H9 (cell line): ENCODE measurements at regions not wholly inside any gene's neighbourhood (a gene's known extent, or its start where the extent isn't known, plus 50 kb on each side); places are given as distances from the start of the nearest gene placed in this dataset.

ENCODE experiments used
- DNase-seq: peaks from one replicate; pipeline ENCODE4 v3.0.0-alpha.2; 2017
- H2AFZ ChIP-seq: one replicate; pipeline ENCODE4 v1.6.1; 2013; ENCODE audit warnings: mild to moderate bottlenecking, low read length, control low read depth, moderate library complexity
- H2AK5ac ChIP-seq: 2 replicates; pipeline ENCODE4 v1.6.1; 2013; ENCODE audit warnings: low read length, control low read depth, mixed read lengths; ENCODE audit not compliant: insufficient read length
- H2BK120ac ChIP-seq: one replicate; pipeline ENCODE4 v1.6.1; 2013; ENCODE audit warnings: low read depth, mild to moderate bottlenecking, low read length, control low read depth, inconsistent platforms; ENCODE audit not compliant: poor library complexity, severe bottlenecking
- H2BK12ac ChIP-seq: 2 replicates; pipeline ENCODE4 v1.6.1; 2013; ENCODE audit warnings: low read length, control low read depth, mixed read lengths, low read depth; ENCODE audit not compliant: insufficient read length
- H2BK15ac ChIP-seq: 2 replicates; pipeline ENCODE4 v1.6.1; 2013; ENCODE audit warnings: low read depth, low read length, control low read depth
- H2BK20ac ChIP-seq: one replicate; pipeline ENCODE4 v1.6.1; 2013; ENCODE audit warnings: low read depth, mild to moderate bottlenecking, low read length, control low read depth, inconsistent platforms; ENCODE audit not compliant: poor library complexity, severe bottlenecking
- H2BK5ac ChIP-seq: 2 replicates; pipeline ENCODE4 v1.6.1; 2013; ENCODE audit warnings: low read length, control low read depth, mixed read lengths; ENCODE audit not compliant: insufficient read length
- H3K14ac ChIP-seq: 2 replicates; pipeline ENCODE4 v1.6.1; 2013; ENCODE audit warnings: low read length, control low read depth; ENCODE audit not compliant: insufficient read depth
- H3K18ac ChIP-seq: 2 replicates; pipeline ENCODE4 v1.6.1; 2013; ENCODE audit warnings: low read depth, mild to moderate bottlenecking, mixed read lengths, low read length, control low read depth; ENCODE audit not compliant: insufficient read length
- H3K23ac ChIP-seq: 2 replicates; pipeline ENCODE4 v1.6.1; 2013; ENCODE audit warnings: low read length, control low read depth, mixed read lengths, low read depth; ENCODE audit not compliant: insufficient read length
- H3K23me2 ChIP-seq: 2 replicates; pipeline ENCODE4 v1.6.1; 2013; ENCODE audit warnings: low read depth, mild to moderate bottlenecking, mixed read lengths, low read length, control low read depth; ENCODE audit not compliant: insufficient read length, poor library complexity, severe bottlenecking
- H3K27ac ChIP-seq: 2 replicates; pipeline ENCODE4 v1.5.1; 2013; ENCODE audit warnings: low read length, control low read depth, mixed read lengths, low read depth; ENCODE audit not compliant: insufficient read length
- H3K27me3 ChIP-seq: 2 replicates; pipeline ENCODE4 v1.6.1; 2013; ENCODE audit warnings: low read length, control low read depth, inconsistent platforms; ENCODE audit not compliant: insufficient read depth
- H3K4ac ChIP-seq: 2 replicates; pipeline ENCODE4 v1.6.1; 2013; ENCODE audit warnings: low read depth, mild to moderate bottlenecking, control low read depth, inconsistent platforms, low read length, moderate library complexity
- H3K4me1 ChIP-seq: 2 replicates; pipeline ENCODE4 v1.6.1; 2013; ENCODE audit warnings: low read length, control low read depth, inconsistent platforms; ENCODE audit not compliant: insufficient read depth
- H3K4me2 ChIP-seq: 2 replicates; pipeline ENCODE4 v1.6.1; 2013; ENCODE audit warnings: low read length, control low read depth, mixed read lengths; ENCODE audit not compliant: insufficient read length, insufficient read depth
- H3K56ac ChIP-seq: 2 replicates; pipeline ENCODE4 v1.6.1; 2013; ENCODE audit warnings: low read depth, mild to moderate bottlenecking, mixed read lengths, low read length, control low read depth; ENCODE audit not compliant: insufficient read length
- H3K79me1 ChIP-seq: 2 replicates; pipeline ENCODE4 v1.6.1; 2013; ENCODE audit warnings: low read depth, mild to moderate bottlenecking, moderate library complexity, low read length, control low read depth, inconsistent platforms; ENCODE audit not compliant: insufficient read depth, poor library complexity, severe bottlenecking
- H3K79me2 ChIP-seq: 2 replicates; pipeline ENCODE4 v1.6.1; 2013; ENCODE audit warnings: low read length, control low read depth, inconsistent platforms; ENCODE audit not compliant: insufficient read depth
- H3K9ac ChIP-seq: 2 replicates; pipeline ENCODE4 v1.6.1; 2013; ENCODE audit warnings: low read length, control low read depth, mixed read lengths; ENCODE audit not compliant: insufficient read length; ENCODE audit errors: extremely low read depth
- H3K9me3 ChIP-seq: one replicate; pipeline ENCODE4 v1.6.1; 2013; ENCODE audit warnings: low read depth, low read length, inconsistent platforms; ENCODE audit not compliant: control insufficient read depth
- H3T11ph ChIP-seq: one replicate; pipeline ENCODE4 v1.6.1; 2013; ENCODE audit warnings: mild to moderate bottlenecking, low read length, control low read depth, inconsistent platforms
- H4K20me1 ChIP-seq: one replicate; pipeline ENCODE4 v1.6.1; 2013; ENCODE audit not compliant: control insufficient read depth, insufficient read length, insufficient read depth
- H4K5ac ChIP-seq: 2 replicates; pipeline ENCODE4 v1.6.1; 2013; ENCODE audit warnings: low read depth, mild to moderate bottlenecking, mixed read lengths, low read length, control low read depth; ENCODE audit not compliant: insufficient read length
- H4K8ac ChIP-seq: replicated peaks from 2 replicates; pipeline ENCODE4 v1.6.1; 2013; ENCODE audit warnings: low read length, control low read depth, mixed read lengths, low read depth; ENCODE audit not compliant: insufficient read length
- H4K91ac ChIP-seq: 2 replicates; pipeline ENCODE4 v1.6.1; 2013; ENCODE audit warnings: low read depth, mild to moderate bottlenecking, moderate library complexity, mixed read lengths, low read length, control low read depth; ENCODE audit not compliant: insufficient read length
- H3K27ac Mint-ChIP-seq, 3 experiments: 2 replicates in 2 of 3; 3 replicates in 1 of 3; pipeline ENCODE4 v1.8.0; 2020 to 2021; ENCODE audit warnings: mixed read lengths in 3 of 3, mild to moderate bottlenecking in 1 of 3, moderate library complexity in 1 of 3
- H3K27me3 Mint-ChIP-seq: 2 replicates; pipeline ENCODE4 v1.8.0; 2021; ENCODE audit warnings: low read depth, mild to moderate bottlenecking, moderate library complexity, mixed read lengths
- H3K36me3 Mint-ChIP-seq, 3 experiments: 2 replicates in 2 of 3; 3 replicates in 1 of 3; pipeline ENCODE4 v1.8.0; 2020 to 2021; ENCODE audit warnings: low read depth in 3 of 3, mixed read lengths in 3 of 3; ENCODE audit not compliant: insufficient read depth in 1 of 3
- H3K4me1 Mint-ChIP-seq, 2 experiments: 2 replicates each; pipeline ENCODE4 v1.8.0; 2020; ENCODE audit warnings: mixed read lengths in 2 of 2
- H3K4me3 Mint-ChIP-seq, 2 experiments: 2 replicates in 1 of 2; 3 replicates in 1 of 2; pipeline ENCODE4 v1.8.0; 2020 to 2021; ENCODE audit warnings: mild to moderate bottlenecking in 2 of 2, mixed read lengths in 2 of 2, moderate library complexity in 1 of 2
- H3K9me3 Mint-ChIP-seq, 2 experiments: 2 replicates in 1 of 2; 3 replicates in 1 of 2; pipeline ENCODE4 v1.8.0; 2020; ENCODE audit warnings: mild to moderate bottlenecking in 2 of 2, mixed read lengths in 2 of 2, moderate library complexity in 1 of 2
- CTCF ChIP-seq: fragments of 200-600 bp; sonication (generic); conservative IDR thresholded peaks from 3 replicates; pipeline ENCODE4 v1.8.0; 2021; ENCODE audit warnings: antibody characterized with exemption, mild to moderate bottlenecking
- WGBS: extraction: QIAGEN DNeasy Blood & Tissue Kit; methylation state at CpG from one replicate; pipeline ENCODE4 v1.1.7; 2013; ENCODE audit warnings: missing lambda C conversion rate, low lambda C conversion rate, mixed read lengths; ENCODE audit not compliant: insufficient read length; ENCODE audit errors: extremely low coverage; 5-methylcytosine and 5-hydroxymethylcytosine counted together

GRCh38 chr16:79303206-79303605 lies 297.3 kb downstream of the MAF start:
- Histone ChIP-seq H2BK20ac (no peak overlapping the region), H3K4me1 (peaks cover 11% of the 10 kb centered on the region), H3K9me3 (no peaks in the 10 kb centered on the region), H3K18ac (no peak overlapping the region), H3K23ac (no peak overlapping the region), H2BK15ac (no peak overlapping the region), H2AK5ac (no peak overlapping the region), H4K5ac (no peak overlapping the region), H3K79me2 (no peaks in the 10 kb centered on the region), H3K27ac (no peak overlapping the region), H3K27me3 (no peaks in the 10 kb centered on the region), H4K20me1 (no peaks in the 10 kb centered on the region), H3K23me2 (no peaks in the 10 kb centered on the region), H3T11ph (no peak overlapping the region), H2BK5ac (no peak overlapping the region), H3K4ac (no peak overlapping the region), H4K8ac (no peak overlapping the region), H2BK120ac (no peak overlapping the region), H3K9ac (no peak overlapping the region), H2AFZ (no peak overlapping the region), H3K56ac (no peak overlapping the region), H4K91ac (no peak overlapping the region), H3K4me2 (no peak overlapping the region), H3K14ac (no peak overlapping the region), H2BK12ac (no peak overlapping the region), H3K79me1 (no peaks in the 10 kb centered on the region)
- DNase-seq, result no peak
- peaks cover 39 to 41% of the 10 kb centered on the region in 2 experiments for H3K4me1 Mint-ChIP-seq
- no peaks in the 10 kb centered on the region; a peak in 1 of 5 replicates for H3K9me3 Mint-ChIP-seq
- no peak overlapping the region for H3K4me3 Mint-ChIP-seq
- H3K27me3 Mint-ChIP-seq, result peaks cover 6% of the 10 kb centered on the region
- no peak for TF ChIP-seq CTCF
- H3K27ac Mint-ChIP-seq, result no peak overlapping the region
- no peaks in the 10 kb centered on the region; a peak in 1 of 7 replicates for H3K36me3 Mint-ChIP-seq
- WGBS, result no CpG with 5 or more reads among the region's 3 CpGs
